Hematopoietic multipotent progenitor cell treated with erythropoietin and hydrocortisone succinate and interleukin-3 and kit ligand, for 15 days (in vitro differentiated cells): ENCODE measurements at regions not wholly inside any gene's neighbourhood (a gene's known extent, or its start where the extent isn't known, plus 50 kb on each side); places are given as distances from the start of the nearest gene placed in this dataset.
"Not testable (repeated sequence)": the region's sequence is repeated elsewhere in the genome, so short reads cannot be mapped to it uniquely, and the experiment has no call there.

Source experiments
- DNase-seq: peaks from one replicate; pipeline ENCODE4 v3.0.0-alpha.2; 2015; ENCODE audit warnings: low spot score

- DNase-seq: no peak
These were observed 614.3 kb upstream of the MIS18BP1 start for GRCh38 chr14:45867046-45867894.

DNA sequence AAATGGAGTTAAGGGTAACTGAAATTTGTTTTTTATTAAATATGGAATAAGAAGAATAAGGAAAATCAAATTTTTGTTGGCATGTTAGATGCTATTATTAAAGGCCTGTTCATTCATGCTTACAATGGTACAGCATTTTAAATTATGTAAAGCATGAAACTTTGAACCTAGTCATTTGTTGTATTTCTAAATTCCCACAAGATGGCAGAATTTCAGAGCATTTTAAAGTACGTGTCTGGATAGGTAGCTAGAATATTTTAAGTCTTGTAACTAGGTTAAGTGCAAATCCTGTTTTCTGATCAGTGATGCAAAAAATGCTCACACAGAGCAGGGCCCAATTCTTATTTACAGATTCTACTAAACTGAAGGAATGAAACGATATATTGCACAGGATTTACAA is 585.6 kb upstream of the MIS18BP1 start:
- DNase-seq: no peak

- no peak for DNase-seq
These were observed 566.1 kb upstream of the MIS18BP1 start for GRCh38 chr14:45819107-45819506.

DNA sequence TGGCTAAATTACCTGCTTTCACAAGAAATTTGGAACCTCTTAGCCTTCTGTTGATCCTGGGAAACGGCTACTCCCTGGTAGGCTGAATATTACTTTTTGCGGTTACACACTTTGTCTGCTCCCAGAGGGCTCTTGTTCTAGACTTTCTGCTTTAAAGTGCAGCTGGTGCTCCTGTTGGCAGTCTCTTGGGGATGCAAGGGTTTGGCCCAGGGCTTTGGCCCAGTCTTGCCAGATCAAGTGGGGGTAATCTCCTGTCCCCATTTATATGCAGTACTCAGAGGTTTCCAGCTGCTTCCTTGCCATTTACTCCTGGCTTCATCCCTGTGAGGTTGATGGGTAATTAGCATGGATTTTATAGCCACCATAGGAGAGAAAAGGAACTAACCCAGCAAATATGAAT is 558.2 kb upstream of the MIS18BP1 start:
- no peak for DNase-seq

GRCh38 chr14:45810152-45810872 is 557.3 kb upstream of the MIS18BP1 start:
- no peak for DNase-seq

DNA sequence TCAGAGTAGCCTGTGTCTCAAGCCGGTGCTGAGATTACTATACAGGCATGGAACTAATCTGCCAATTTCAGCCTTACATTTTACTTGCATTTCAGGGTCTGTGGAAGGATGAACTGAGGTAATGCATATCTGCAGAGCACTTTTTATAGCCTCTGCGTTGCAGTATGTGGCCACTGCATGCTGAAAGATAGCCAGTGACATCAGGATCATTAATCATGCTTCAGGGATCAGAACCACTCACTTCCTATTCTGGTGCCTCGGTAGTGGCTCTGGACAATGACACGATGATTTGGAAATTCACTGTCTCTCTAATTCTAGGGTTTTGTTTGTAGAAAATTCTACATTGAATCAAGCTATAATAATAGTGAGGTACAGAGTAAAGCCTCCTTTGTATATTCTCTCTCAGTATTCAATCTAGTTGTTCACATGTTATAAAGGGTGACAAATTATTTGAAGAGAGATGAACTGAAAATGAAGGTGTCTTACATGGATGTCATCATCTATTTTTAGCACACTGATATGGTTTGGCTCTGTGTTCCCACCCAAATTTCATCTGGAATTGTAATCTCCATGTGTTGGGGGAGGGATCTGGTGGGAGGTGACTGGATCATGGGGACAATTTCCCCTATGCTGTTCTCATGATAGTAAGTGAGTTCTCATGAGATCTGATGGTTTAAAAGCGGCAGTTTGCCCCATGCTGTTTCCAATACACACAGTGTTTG is 554.3 kb upstream of the MIS18BP1 start:
- DNase-seq: no peak

DNA sequence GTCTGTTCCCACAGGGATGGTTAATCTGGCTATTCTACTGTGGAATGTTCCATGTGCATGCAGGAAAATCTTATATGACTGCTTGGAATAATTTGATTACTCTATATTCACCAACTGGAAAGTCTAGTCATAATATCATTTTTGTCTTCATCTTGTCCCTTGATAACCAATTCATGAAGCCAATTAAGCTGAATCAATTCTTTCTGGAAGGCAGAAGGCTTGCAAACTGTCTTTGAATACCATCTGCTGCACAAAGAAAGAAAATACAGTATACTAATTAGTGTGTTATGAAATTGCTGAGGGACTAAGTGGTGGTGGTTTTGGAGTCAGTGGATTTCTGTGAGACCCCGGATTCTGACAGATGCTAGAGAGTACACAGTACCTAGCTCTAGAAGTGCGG is 546.5 kb upstream of the MIS18BP1 start:
- DNase-seq: no peak

GRCh38 chr14:45798659-45799058 is 545.7 kb upstream of the MIS18BP1 start:
- DNase-seq: no peak

DNA sequence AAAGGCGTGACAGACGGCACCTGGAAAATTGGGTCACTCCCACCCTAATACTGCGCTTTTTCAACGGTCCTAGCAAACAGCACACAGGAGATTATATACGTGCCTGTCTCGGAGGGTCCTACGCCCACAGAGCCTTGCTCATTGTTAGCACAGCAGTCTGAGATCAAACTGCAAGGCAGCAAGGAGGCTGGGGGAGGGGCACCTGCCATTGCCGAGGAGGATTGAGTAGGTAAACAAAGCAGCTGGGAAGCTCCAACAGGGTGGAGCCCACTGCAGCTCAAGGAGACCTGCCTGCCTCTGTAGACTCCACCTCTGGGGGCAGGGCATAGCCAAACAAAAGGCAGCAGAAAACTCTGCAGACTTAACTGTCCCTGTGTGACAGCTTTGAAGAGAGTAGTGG is 543.0 kb upstream of the MIS18BP1 start:
- DNase-seq: not testable (repeated sequence)

DNA sequence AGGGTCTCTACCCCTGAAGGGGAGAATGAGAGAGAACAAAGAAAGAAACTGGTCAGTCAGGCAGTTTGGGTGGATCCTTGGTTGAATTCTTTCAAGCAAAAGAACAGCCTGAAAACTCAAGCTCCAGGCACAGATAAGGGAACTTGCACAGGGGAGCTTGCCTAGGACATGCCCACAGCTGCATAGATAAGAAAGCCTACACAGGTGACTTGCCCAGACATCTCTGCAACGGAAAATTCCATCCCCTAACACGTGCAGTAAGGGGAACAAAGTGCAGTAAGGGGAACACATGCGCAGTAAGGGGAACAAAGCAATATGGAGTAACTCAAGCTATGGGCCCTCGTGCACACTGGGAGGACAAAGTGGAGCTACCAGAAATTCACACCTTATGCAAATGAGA is 540.1 kb upstream of the MIS18BP1 start:
- DNase-seq: no peak

DNA sequence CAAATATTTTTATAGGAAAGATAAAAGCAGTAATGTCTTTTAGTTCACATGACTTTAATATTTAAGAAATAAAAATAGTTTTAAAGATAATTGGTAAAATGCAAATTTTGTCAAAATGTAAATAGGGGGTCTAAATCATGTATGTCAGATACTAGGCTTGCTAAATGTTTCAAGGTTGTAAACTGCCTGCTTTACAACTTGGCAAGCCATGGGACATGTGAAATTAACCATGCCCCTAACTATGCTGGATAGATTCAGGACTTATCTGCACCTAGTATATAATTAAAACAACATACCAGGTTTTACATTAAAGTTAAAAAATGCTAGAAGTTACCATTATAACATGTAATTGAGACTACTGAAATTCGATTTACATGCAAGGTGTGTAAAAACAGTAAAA is 537.3 kb upstream of the MIS18BP1 start:
- no peak for DNase-seq

DNA sequence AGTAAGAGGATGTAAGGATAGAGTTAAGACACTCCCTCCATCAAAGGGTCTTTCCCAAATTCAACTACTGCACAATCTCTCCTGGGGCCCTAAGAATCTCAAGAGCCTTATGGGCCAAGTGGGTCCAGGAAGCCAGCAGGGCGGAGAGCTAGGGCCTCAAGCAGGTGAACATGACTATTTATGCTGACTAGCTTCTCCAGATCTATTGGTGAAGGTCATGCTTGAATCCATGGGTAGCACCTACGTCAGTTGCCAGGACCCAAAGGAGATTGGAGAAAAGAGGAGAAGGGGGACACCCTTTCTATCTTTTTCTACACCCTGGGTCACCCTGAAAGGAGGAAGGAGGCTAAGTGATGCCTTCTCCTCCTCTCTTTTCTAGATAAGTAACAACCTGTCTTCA is 534.2 kb upstream of the MIS18BP1 start:
- no peak for DNase-seq

DNA sequence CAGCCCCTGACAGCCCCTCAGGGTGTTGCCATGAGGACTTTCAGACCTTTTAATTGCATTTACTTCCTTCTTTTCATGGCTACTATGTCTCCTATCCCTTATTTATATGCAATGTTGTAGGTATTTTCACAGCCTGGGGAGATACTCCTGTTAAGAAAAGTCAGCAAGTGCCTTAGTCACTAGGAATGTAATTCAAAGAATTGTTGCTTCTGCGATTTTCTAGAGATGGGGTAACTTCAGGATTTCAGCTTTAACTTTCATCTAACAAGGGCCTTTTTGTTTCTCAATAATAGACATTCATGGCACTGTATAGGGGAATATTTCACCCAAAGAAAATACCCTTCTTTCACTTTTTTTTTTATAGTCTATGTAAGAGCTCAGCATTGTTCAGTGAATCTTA is 533.3 kb upstream of the MIS18BP1 start:
- no peak for DNase-seq

GRCh38 chr14:45785240-45785639 is 532.2 kb upstream of the MIS18BP1 start:
- no peak for DNase-seq

DNA sequence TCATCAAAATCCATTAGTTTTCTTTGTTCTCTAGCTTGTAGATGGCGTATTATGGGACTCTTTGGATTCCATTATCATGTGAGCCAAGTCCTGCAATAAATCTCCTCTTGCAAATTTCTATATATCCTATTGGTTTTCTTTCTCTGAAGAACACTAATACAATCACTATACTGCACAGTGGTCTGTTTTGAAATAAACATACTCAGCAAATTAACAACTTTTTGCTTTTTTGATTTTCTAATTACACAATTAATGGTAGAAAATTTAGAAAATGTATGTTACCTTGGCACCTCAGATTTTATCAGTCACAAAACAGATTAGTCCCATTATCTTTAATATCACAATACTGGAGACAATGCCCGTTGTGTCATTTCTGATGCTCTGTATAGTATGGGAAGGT is 513.2 kb upstream of the MIS18BP1 start:
- no peak for DNase-seq

DNA sequence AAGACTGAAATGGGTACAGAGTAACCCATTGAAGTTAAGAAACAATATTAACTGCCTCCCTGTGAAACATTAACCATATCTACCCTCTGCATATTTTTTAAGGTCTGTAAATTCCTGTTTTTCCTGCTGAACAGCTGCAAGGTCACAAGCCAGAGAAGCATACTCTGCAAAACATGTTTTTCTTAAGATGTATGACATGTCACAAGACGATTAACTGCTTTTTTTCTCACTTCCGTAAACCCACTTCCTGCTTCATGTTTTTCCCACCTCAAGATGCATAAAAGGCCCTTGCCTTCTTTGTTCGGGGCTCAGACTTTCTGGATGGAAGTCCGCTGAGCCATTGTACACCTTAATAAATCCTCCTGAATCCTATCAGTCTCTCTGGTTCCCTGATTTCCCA is 504.7 kb upstream of the MIS18BP1 start:
- DNase-seq: no peak

DNA sequence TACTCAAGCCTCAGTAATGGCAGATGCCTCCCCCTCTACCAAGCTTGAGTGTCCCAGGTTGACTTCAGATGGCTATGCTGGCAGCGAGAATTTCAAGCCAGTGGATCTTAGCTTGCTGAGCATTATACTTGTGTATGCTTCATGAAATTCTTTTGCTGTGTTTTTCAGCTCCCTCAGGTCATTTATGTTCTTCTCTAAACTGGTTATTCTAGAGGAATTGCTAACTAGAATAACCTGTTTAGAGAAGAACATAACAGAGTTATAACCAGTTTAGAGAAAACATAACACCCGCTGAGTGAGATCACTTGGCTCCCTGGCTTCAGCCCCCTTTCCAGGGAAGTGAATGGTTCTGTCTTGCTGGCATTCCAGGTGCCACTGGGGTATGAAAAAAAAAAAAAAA is 503.4 kb upstream of the MIS18BP1 start:
- not testable (repeated sequence) for DNase-seq

DNA sequence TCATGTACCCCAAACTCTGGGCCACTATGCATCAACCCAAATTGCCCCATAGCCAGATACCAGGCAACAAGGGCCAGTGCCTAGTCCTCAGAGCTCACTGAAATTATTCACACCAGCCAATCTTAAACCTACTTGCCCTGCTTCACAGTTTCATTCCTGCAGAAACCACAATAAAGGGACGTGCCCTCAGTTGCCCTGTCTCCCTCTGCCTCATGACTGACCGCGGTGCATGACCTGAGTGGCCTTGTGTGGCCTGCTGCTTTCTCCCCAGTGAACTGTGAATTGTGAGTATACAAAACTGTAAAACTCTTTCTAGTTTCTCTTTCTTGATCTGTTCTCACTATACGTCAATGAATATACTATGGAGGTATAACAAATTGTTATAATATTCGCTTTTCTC is 490.9 kb upstream of the MIS18BP1 start:
- no peak for DNase-seq

DNA sequence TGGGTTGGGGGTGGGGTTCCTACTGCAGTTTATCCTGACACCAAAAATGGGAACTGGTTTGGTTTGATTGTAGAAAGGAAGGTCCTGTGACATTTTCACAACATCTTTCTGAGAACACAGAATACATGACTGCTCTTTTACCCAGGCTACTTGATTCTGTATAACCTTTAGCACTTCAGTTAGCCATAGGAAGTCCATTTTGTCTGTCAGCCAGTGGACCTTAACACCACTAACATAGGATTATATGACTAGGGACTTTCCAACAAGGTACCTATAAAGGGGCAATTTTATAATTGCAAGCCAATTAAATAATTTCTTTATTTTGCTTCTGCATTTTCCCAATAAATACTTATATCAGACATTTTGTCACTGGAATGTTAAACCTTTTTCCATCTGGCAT is 489.2 kb upstream of the MIS18BP1 start:
- no peak for DNase-seq

- DNase-seq: no peak
These were observed 475.6 kb upstream of the MIS18BP1 start for GRCh38 chr14:45728434-45729225.

GRCh38 chr14:45727133-45727532 is 474.1 kb upstream of the MIS18BP1 start:
- DNase-seq: no peak

GRCh38 chr14:45721472-45721871 is 468.5 kb upstream of the MIS18BP1 start:
- no peak for DNase-seq
